Ishikawa (cell line): ENCODE measurements at regions not wholly inside any gene's neighbourhood (a gene's known extent, or its start where the extent isn't known, plus 50 kb on each side); places are given as distances from the start of the nearest gene placed in this dataset.

Experiments used
- CEBPB ChIP-seq: IDR thresholded peaks from 2 replicates; pipeline ENCODE4 v1.6.1; 2012
- CREB1 ChIP-seq: IDR thresholded peaks from 2 replicates; pipeline ENCODE4 v1.6.1; 2012; ENCODE audit warnings: low read depth
- EGR1 ChIP-seq: IDR thresholded peaks from 2 replicates; pipeline ENCODE4 v1.6.1; 2012
- EP300 ChIP-seq: IDR thresholded peaks from 2 replicates; pipeline ENCODE4 v1.6.1; 2012; ENCODE audit warnings: borderline replicate concordance
- FOXM1 ChIP-seq: IDR thresholded peaks from 2 replicates; pipeline ENCODE4 v1.6.1; 2012; ENCODE audit warnings: low read depth, borderline replicate concordance
- MAX ChIP-seq: IDR thresholded peaks from 2 replicates; pipeline ENCODE4 v1.6.1; 2012
- NFIC ChIP-seq: IDR thresholded peaks from 2 replicates; pipeline ENCODE4 v1.6.1; 2012
- RAD21 ChIP-seq: IDR thresholded peaks from 2 replicates; pipeline ENCODE4 v1.6.1; 2012; ENCODE audit warnings: low read depth
- REST ChIP-seq: IDR thresholded peaks from 2 replicates; pipeline ENCODE4 v1.6.1; 2012; ENCODE audit warnings: low read depth, mild to moderate bottlenecking
- TAF1 ChIP-seq: IDR thresholded peaks from 2 replicates; pipeline ENCODE4 v1.6.1; 2012; ENCODE audit warnings: low read depth, mild to moderate bottlenecking
- TCF12 ChIP-seq: IDR thresholded peaks from 2 replicates; pipeline ENCODE4 v1.6.1; 2012; ENCODE audit warnings: low read depth
- TEAD4 ChIP-seq: IDR thresholded peaks from 2 replicates; pipeline ENCODE4 v1.6.1; 2012
- USF1 ChIP-seq: IDR thresholded peaks from 2 replicates; pipeline ENCODE4 v1.6.1; 2012
- YY1 ChIP-seq: IDR thresholded peaks from 2 replicates; pipeline ENCODE4 v1.6.1; 2012; ENCODE audit warnings: low read depth
- ZBTB7A ChIP-seq: IDR thresholded peaks from 2 replicates; pipeline ENCODE4 v1.6.1; 2012; ENCODE audit warnings: low read depth

GRCh38 chr2:129893244-129893643, 86.2 kb upstream of the RAB6C start:
- TF ChIP-seq EP300 (no peak), MAX (no peak), YY1 (no peak), NFIC (no peak), EGR1 (no peak), USF1 (no peak), RAD21 (no peak), CREB1 (no peak), TEAD4 (no peak), FOXM1 (no peak), CEBPB (no peak), TCF12 (no peak), ZBTB7A (no peak)

GRCh38 chr2:129894616-129895015, 84.8 kb upstream of the RAB6C start:
- TF ChIP-seq TEAD4: no peak
- TF ChIP-seq MAX: no peak
- no peak for TF ChIP-seq YY1
- TF ChIP-seq EP300: no peak
- TF ChIP-seq REST: no peak
- TF ChIP-seq CREB1: no peak
- no peak for TF ChIP-seq EGR1
- no peak for TF ChIP-seq CEBPB
- no peak for TF ChIP-seq NFIC
- no peak for TF ChIP-seq USF1

GRCh38 chr2:129895061-129895460, 84.4 kb upstream of the RAB6C start:
- TF ChIP-seq EP300 (no peak), CEBPB (no peak), MAX (no peak), EGR1 (no peak), NFIC (no peak), TAF1 (no peak), ZBTB7A (no peak), REST (no peak), CREB1 (no peak), TEAD4 (no peak), TCF12 (no peak)

GRCh38 chr2:129895526-129896082, 83.9 kb upstream of the RAB6C start:
- no peak for TF ChIP-seq USF1
- no peak for TF ChIP-seq RAD21
- no peak for TF ChIP-seq REST
- no peak for TF ChIP-seq TAF1
- no peak for TF ChIP-seq YY1
- no peak for TF ChIP-seq FOXM1
- no peak for TF ChIP-seq TEAD4
- TF ChIP-seq MAX: no peak
- TF ChIP-seq EP300: no peak
- no peak for TF ChIP-seq CEBPB
- TF ChIP-seq TCF12: no peak
- no peak for TF ChIP-seq NFIC
- no peak for TF ChIP-seq ZBTB7A
- TF ChIP-seq EGR1: no peak
- TF ChIP-seq CREB1: no peak
